HG02938 (cell line): ENCODE measurements at regions not wholly inside any gene's neighbourhood (a gene's known extent, or its start where the extent isn't known, plus 50 kb on each side); places are given as distances from the start of the nearest gene placed in this dataset.

Source experiments
- ATAC-seq: cut with Tn5 transposase; IDR thresholded peaks from one replicate; pipeline ENCODE4 v1.9.1; 2021; ENCODE audit warnings: mild to moderate bottlenecking, moderate library complexity; ENCODE audit not compliant: unreplicated experiment

- ATAC-seq: no peak
These were observed 125.7 kb upstream of the GADD45A start for GRCh38 chr1:67559222-67559700.

- ATAC-seq: no peak
These were observed 124.3 kb upstream of the GADD45A start for GRCh38 chr1:67560580-67561255.

GRCh38 chr1:67561704-67562113, 123.3 kb upstream of the GADD45A start:
- peak; percentile 90 for ATAC-seq

GRCh38 chr1:67563684-67564083, 121.3 kb upstream of the GADD45A start:
- ATAC-seq: no peak

- no peak for ATAC-seq
These were observed 120.8 kb upstream of the GADD45A start for GRCh38 chr1:67564193-67564592.

- ATAC-seq: no peak
These were observed 118.1 kb upstream of the GADD45A start for GRCh38 chr1:67566803-67567377.

- ATAC-seq: no peak
These were observed 114.4 kb upstream of the GADD45A start for GRCh38 chr1:67570486-67571143.

- no peak for ATAC-seq
These were observed 113.6 kb upstream of the GADD45A start for GRCh38 chr1:67571406-67571805.

- ATAC-seq: no peak
These were observed 113.0 kb upstream of the GADD45A start for GRCh38 chr1:67571901-67572593.

GRCh38 chr1:67572594-67573221, 112.3 kb upstream of the GADD45A start:
- no peak for ATAC-seq

- ATAC-seq: no peak
These were observed 111.6 kb upstream of the GADD45A start for GRCh38 chr1:67573311-67573872.

- ATAC-seq: no peak
These were observed 110.8 kb upstream of the GADD45A start for GRCh38 chr1:67574221-67574620.

GRCh38 chr1:67575861-67576260, 109.1 kb upstream of the GADD45A start:
- no peak for ATAC-seq

GRCh38 chr1:67576474-67576873, 108.5 kb upstream of the GADD45A start:
- ATAC-seq: no peak

GRCh38 chr1:67577646-67578045, 107.4 kb upstream of the GADD45A start:
- no peak for ATAC-seq

- ATAC-seq: no peak
These were observed 106.5 kb upstream of the GADD45A start for GRCh38 chr1:67578397-67579020.

GRCh38 chr1:67579623-67580394, 105.2 kb upstream of the GADD45A start:
- ATAC-seq: no peak

- no peak for ATAC-seq
These were observed 104.2 kb upstream of the GADD45A start for GRCh38 chr1:67580691-67581403.
